ENCODE measurements at regions not wholly inside any gene's neighbourhood (a gene's known extent, or its start where the extent isn't known, plus 50 kb on each side); places are given as distances from the start of the nearest gene placed in this dataset.

GRCh38 chr11:28671274-28671673 is 563.1 kb downstream of the METTL15 start:
- TF ChIP-seq SP1 (IDR thresholded peaks at IDR 0.05), result no peak
- TF ChIP-seq CTBP1 (IDR thresholded peaks at IDR 0.05; ENCODE audit: borderline replicate concordance), result no peak
- TF ChIP-seq ARNT (IDR thresholded peaks at IDR 0.05), result no peak
- no peak for TF ChIP-seq ZNF384 (IDR thresholded peaks at IDR 0.05)
- no peak for TF ChIP-seq NFRKB (IDR thresholded peaks at IDR 0.05)
- no peak for TF ChIP-seq FOXK2 (IDR thresholded peaks at IDR 0.05)
- TF ChIP-seq FOXM1 (IDR thresholded peaks at IDR 0.05; ENCODE audit: borderline replicate concordance), result no peak
- TF ChIP-seq PKNOX1 (IDR thresholded peaks at IDR 0.05), result no peak
- TF ChIP-seq FOXA1 (IDR thresholded peaks at IDR 0.05), result no peak
- no peak for TF ChIP-seq ELF4 (IDR thresholded peaks at IDR 0.05)
- TF ChIP-seq TARDBP (IDR thresholded peaks at IDR 0.05), result no peak
